PFSK-1 (cell line): ENCODE measurements at regions not wholly inside any gene's neighbourhood (a gene's known extent, or its start where the extent isn't known, plus 50 kb on each side); places are given as distances from the start of the nearest gene placed in this dataset.

Source experiments
- FOXP2 ChIP-seq: optimal IDR thresholded peaks from 2 replicates; pipeline ENCODE3; 2011; ENCODE audit warnings: borderline replicate concordance, control low read depth, inconsistent platforms; ENCODE audit not compliant: insufficient read depth; ENCODE audit errors: extremely low read length, extremely low read depth
- POLR2AphosphoS5 ChIP-seq: IDR thresholded peaks from 2 replicates; pipeline ENCODE4 v1.6.1; 2012; ENCODE audit warnings: low read depth, mild to moderate bottlenecking, control low read depth, low read length, moderate library complexity
- SIN3A ChIP-seq: IDR thresholded peaks from 2 replicates; pipeline ENCODE4 v1.6.1; 2012; ENCODE audit warnings: mild to moderate bottlenecking, low read length, moderate library complexity, borderline replicate concordance; ENCODE audit not compliant: insufficient read depth
- TAF1 ChIP-seq: IDR thresholded peaks from 2 replicates; pipeline ENCODE4 v1.6.1; 2012; ENCODE audit warnings: low read length, control low read depth, borderline replicate concordance; ENCODE audit not compliant: insufficient read depth
- TF ChIP-seq, protein P1 (sequence below), 2 experiments: IDR thresholded peaks; 2 replicates each; pipeline versions ENCODE4 v1.6.1 to v1.8.0; 2011 to 2012; ENCODE audit warnings: low read depth in 2 of 2, low read length in 2 of 2, control low read depth in 1 of 2, inconsistent platforms in 1 of 2, mild to moderate bottlenecking in 1 of 2, moderate library complexity in 1 of 2; ENCODE audit not compliant: insufficient read depth in 1 of 2

DNA sequence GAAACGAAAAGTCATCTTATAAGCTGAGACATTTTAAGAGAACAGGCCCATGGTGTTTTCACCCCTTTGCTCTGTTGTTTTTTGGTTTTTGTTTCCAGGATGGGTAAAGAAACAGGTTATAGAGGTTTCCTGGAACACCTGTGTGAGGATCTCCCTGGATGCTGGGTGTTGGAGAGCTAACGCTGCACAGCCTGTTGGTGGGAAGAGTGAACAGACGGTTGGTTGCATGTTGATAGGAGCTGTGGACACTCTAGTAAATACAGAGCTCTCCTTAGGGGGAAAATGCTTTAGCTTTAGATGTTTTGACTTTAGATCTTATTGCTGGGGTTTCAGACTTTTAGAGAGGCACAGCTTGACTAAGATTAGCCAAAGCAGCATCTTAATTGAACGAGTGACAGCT, 235.2 kb downstream of the SOX4 start:
- no peak for TF ChIP-seq POLR2AphosphoS5

DNA sequence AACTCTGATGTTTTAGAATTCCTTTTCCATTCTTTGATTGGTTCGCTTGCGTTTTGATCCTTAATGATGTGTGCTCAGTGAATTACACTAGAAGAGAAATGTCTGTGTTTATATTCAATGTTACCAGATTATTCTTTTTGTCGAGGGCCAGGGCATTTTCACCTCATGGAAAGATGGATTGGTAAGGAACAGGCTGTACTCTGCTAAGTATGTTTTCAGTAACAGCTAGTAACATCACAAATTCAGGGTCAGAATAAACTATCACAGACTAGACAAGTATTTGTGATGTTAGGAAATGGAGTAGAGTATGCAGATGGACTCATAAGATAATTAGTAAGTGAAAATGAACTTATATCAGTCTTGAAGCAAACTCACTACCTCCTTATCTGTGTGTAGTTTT, 235.6 kb downstream of the SOX4 start:
- no peak for TF ChIP-seq FOXP2
- TF ChIP-seq POLR2AphosphoS5, result no peak
- no peak for TF ChIP-seq SIN3A
- no peak for TF ChIP-seq TAF1
- TF ChIP-seq, protein P1, sequence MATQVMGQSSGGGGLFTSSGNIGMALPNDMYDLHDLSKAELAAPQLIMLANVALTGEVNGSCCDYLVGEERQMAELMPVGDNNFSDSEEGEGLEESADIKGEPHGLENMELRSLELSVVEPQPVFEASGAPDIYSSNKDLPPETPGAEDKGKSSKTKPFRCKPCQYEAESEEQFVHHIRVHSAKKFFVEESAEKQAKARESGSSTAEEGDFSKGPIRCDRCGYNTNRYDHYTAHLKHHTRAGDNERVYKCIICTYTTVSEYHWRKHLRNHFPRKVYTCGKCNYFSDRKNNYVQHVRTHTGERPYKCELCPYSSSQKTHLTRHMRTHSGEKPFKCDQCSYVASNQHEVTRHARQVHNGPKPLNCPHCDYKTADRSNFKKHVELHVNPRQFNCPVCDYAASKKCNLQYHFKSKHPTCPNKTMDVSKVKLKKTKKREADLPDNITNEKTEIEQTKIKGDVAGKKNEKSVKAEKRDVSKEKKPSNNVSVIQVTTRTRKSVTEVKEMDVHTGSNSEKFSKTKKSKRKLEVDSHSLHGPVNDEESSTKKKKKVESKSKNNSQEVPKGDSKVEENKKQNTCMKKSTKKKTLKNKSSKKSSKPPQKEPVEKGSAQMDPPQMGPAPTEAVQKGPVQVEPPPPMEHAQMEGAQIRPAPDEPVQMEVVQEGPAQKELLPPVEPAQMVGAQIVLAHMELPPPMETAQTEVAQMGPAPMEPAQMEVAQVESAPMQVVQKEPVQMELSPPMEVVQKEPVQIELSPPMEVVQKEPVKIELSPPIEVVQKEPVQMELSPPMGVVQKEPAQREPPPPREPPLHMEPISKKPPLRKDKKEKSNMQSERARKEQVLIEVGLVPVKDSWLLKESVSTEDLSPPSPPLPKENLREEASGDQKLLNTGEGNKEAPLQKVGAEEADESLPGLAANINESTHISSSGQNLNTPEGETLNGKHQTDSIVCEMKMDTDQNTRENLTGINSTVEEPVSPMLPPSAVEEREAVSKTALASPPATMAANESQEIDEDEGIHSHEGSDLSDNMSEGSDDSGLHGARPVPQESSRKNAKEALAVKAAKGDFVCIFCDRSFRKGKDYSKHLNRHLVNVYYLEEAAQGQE (IDR thresholded peaks at IDR 0.05; ENCODE audit: insufficient read depth in 1 of 2, low read depth in 2 of 2, low read length in 2 of 2), result no peak

DNA sequence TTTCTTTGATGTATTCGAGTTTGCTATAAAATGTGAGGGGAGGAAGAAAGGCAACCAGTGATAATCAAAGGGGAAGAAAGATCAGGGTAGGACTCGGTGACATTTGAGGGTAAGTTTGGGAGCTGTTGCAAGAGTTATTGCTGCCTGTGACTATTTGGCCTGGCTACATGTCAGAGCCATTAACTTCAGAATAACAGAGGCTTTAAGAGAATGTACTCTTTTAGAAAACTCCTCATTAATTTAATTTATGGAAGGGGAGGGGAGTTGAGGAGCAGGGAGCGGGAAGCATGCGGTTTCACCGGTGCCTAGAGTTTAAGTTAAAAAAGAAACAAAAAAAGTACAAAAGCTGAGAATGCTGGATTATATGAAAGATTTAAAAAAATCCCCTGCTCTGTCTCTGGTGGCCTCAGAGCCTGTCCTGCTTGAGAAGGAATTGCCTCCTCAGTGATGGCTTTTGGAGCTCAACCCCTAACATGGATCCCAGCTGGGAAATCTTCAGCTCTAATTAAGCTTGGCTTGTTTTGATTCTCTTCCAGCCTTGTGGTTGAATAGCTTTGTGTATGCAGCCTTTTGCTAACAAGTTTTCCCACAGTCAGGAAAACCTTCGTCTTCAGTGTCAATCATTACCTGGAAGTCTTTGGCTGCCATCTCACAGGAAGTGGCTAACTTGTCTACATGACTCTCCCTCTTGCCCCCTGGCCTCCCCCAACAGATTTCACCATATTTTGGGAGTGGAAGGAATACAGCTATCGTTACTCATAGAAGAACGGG, 238.2 kb downstream of the SOX4 start:
- no peak for TF ChIP-seq POLR2AphosphoS5
- TF ChIP-seq, protein P1 (IDR thresholded peaks at IDR 0.05; ENCODE audit: insufficient read depth in 1 of 2, low read depth in 2 of 2, low read length in 2 of 2), result peak in 1 of 2 experiments; percentile 50; a peak in 1 of 4 replicates
- TF ChIP-seq SIN3A, result peak; percentile 57; the same call in 1 of the 2 replicates
- no peak for TF ChIP-seq FOXP2
- TF ChIP-seq TAF1, result 0 out of 2 replicates have a peak, but pooled peaks have one; percentile 2

DNA sequence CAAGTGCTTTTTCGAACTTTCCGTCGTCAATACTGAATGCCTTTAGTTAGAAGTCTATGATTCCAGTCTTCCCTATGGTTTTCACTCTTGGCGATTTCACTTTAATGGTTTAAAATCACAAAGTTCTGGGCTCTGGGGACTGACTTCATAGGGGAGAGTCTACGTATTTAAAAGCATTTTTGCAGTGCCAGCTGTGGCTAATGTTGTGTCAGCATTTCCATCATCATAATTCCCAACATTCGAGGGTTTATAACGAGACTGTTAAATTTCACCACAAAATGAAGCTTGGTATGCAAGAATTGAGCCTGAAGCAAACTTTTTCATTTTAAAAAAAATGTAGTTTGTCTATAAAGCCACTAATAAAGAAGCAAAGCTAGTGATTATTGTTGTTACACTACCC, 242.7 kb downstream of the SOX4 start:
- TF ChIP-seq POLR2AphosphoS5, result no peak
- no peak for TF ChIP-seq SIN3A
- no peak for TF ChIP-seq FOXP2
- TF ChIP-seq, protein P1 (IDR thresholded peaks at IDR 0.05; ENCODE audit: insufficient read depth in 1 of 2, low read depth in 2 of 2, low read length in 2 of 2), result no peak
- TF ChIP-seq TAF1, result no peak

DNA sequence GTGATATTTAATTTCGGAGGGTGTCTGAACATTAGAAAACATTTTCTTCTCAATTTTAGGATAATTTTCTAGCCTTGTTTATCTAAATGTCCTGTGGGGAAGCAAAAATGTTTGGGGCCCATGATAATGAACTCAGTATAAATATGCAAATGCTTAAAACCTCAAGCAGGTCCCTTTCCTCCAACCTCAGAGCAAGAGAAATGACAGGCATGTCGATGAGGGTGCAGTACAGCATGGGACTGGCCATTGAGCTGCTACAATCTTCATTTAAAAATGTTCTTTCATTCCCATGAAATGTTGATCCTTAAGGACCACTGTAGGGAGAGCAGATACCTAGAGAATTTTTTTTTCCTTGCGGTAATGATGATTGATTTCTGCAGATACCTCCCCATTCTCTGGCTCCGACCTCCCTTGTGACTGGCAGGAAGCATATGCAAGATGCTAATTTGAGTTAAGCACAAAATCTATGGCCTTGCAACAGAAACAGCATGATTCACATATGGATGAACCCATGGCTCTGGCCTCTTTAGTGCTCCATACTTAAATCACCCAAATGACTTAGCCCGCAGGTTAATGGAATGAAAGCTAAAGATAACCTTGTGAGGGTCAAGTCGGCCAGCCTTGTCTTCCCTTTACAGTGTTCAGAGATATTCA, 243.3 kb downstream of the SOX4 start:
- TF ChIP-seq TAF1, result no peak
- no peak for TF ChIP-seq FOXP2
- TF ChIP-seq POLR2AphosphoS5, result no peak
- TF ChIP-seq, protein P1 (IDR thresholded peaks at IDR 0.05; ENCODE audit: insufficient read depth in 1 of 2, low read depth in 2 of 2, low read length in 2 of 2), result no peak
- no peak for TF ChIP-seq SIN3A
